ENCODE measurements at regions not wholly inside any gene's neighbourhood (a gene's known extent, or its start where the extent isn't known, plus 50 kb on each side); places are given as distances from the start of the nearest gene placed in this dataset.
"Not testable (repeated sequence)": the region's sequence is repeated elsewhere in the genome, so short reads cannot be mapped to it uniquely, and the experiment has no call there.

DNA sequence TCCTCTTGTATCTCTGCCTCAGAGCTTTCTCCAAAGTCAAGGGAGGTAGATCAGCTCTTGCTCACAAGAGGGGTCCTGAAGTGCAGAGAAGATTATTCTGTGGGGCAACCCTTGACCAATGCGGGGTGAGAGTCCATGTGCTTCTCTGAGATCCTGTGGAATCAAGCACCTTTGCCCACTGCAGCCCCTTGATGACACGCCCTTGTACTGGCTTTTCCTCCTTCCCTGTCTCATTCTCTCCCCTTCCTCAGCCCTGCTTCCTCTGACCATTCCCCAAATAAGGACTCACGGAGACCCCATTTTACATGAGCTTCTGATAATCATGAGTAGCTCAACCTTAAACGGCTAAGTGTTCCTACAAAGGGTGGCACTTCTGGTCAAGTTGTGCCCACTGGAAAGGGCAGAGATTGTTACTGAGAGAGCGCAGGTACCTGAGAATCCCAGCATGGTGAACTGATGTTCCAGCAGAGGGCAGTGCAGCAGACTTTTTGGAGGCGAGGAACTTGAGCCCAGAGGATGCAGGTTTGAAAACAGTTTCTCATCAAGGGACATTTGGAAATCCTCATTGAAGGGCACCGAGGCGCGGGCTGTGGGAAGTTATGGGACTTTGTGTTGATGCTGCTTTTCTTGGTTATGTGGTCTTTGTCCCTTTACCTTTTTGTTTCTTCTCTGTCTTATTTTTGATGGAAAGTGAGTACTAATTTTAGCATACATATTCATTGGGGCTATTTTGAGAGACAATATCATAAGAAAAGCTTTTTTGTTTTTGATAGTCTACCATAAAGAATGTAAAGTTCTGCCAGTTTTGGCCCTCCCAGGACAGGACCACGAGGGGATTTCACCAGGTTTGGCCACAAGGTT is 201.3 kb downstream of the RBM46 start:
- peak; percentile 52 for DNase-seq (ENCODE audit: low read depth, low spot score)
- Histone ChIP-seq H3K4me1 (ENCODE audit: control insufficient read depth, insufficient read depth, low read length) (no peaks in the 10 kb centered on the region), H3K9me3 (ENCODE audit: control insufficient read depth, insufficient read depth, low read length) (no peaks in the 10 kb centered on the region), H3K36me3 (ENCODE audit: control insufficient read depth, insufficient read depth, low read length) (no peaks in the 10 kb centered on the region), H3K4me3 (ENCODE audit: low read length) (no peak overlapping the region), H3K27ac (ENCODE audit: low read length) (no peak overlapping the region), H3K27me3 (ENCODE audit: control insufficient read depth, insufficient read depth, low read length) (no peaks in the 10 kb centered on the region)
- WGBS (ENCODE audit: insufficient coverage, insufficient read length), result no CpG with 5 or more reads among the region's 10 CpGs

DNA sequence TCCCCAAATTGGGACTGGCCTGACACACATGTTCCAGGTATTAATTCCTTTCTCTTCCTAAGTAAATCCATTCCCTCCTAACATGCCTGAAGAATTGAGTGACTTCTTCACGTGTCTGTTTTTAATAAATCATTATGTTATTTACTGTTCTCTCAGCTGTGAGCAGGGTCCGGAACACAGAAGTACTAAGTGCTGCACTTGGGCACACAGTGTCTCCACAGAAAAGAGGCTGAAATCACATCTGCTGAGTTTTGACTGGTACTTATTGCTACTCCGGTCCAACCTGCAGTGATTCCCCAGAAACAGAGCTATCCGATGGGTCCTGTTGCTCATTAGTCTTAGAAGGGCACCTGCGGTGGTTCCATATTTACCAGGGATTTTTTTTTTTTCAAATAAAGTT is 202.6 kb downstream of the RBM46 start:
- Histone ChIP-seq H3K27ac (ENCODE audit: low read length) (no peak overlapping the region), H3K36me3 (ENCODE audit: control insufficient read depth, insufficient read depth, low read length) (no peaks in the 10 kb centered on the region), H3K4me1 (ENCODE audit: control insufficient read depth, insufficient read depth, low read length) (no peaks in the 10 kb centered on the region), H3K27me3 (ENCODE audit: control insufficient read depth, insufficient read depth, low read length) (no peaks in the 10 kb centered on the region), H3K9me3 (ENCODE audit: control insufficient read depth, insufficient read depth, low read length) (no peaks in the 10 kb centered on the region), H3K4me3 (ENCODE audit: low read length) (no peak overlapping the region)
- no peak for DNase-seq (ENCODE audit: low read depth, low spot score)
- WGBS (ENCODE audit: insufficient coverage, insufficient read length), result no CpG with 5 or more reads among the region's 5 CpGs

DNA sequence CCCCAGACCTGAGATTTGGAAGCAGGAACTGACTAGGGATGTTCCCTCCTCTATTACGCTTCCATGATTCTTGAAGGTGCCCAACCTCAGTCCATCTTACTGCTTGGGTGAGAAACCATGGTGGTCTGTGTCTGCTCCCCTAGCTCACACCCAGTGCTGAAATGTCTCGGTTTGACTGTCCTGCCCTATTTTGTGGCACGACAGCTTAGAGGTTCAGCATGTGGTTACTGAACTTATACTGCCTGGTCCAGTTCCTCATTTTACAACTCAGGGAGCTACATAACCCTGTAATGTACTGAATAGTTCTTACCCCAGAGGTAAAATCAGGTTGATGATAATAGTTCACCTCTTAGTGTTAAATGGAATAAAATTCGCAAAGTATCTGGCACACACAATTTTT is 203.1 kb downstream of the RBM46 start:
- no peaks in the 10 kb centered on the region for H3K27me3 ChIP-seq (ENCODE audit: control insufficient read depth, insufficient read depth, low read length)
- WGBS (ENCODE audit: insufficient coverage, insufficient read length), result no CpG with 5 or more reads among the region's 4 CpGs
- no peak overlapping the region for H3K4me3 ChIP-seq (ENCODE audit: low read length)
- H3K36me3 ChIP-seq (ENCODE audit: control insufficient read depth, insufficient read depth, low read length), result no peaks in the 10 kb centered on the region
- no peak overlapping the region for H3K27ac ChIP-seq (ENCODE audit: low read length)
- DNase-seq (ENCODE audit: low read depth, low spot score), result no peak
- no peaks in the 10 kb centered on the region for H3K4me1 ChIP-seq (ENCODE audit: control insufficient read depth, insufficient read depth, low read length)
- H3K9me3 ChIP-seq (ENCODE audit: control insufficient read depth, insufficient read depth, low read length), result no peaks in the 10 kb centered on the region

DNA sequence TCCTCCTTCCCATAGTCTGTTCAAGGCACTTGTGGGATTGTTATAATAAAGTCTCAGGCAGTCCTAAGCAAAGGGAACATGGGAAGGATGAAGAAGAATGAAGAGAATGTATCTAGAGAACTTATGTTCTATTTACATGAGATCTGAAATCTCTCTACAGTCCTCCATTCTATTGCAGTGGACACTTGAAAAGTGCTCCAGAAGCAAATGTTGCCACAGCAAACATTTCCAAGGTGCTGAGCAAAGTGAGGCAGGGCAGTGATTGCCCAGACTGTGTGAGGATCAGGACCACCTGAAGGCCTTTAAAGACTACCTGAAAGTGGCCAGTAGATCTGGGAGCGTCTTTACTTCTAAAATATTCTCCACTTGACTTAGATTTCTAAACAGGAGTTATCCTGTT is 203.5 kb downstream of the RBM46 start:
- no peak for DNase-seq (ENCODE audit: low read depth, low spot score)
- no peaks in the 10 kb centered on the region for H3K9me3 ChIP-seq (ENCODE audit: control insufficient read depth, insufficient read depth, low read length)
- H3K27ac ChIP-seq (ENCODE audit: low read length), result no peak overlapping the region
- no peaks in the 10 kb centered on the region for H3K27me3 ChIP-seq (ENCODE audit: control insufficient read depth, insufficient read depth, low read length)
- H3K36me3 ChIP-seq (ENCODE audit: control insufficient read depth, insufficient read depth, low read length), result no peaks in the 10 kb centered on the region
- no peaks in the 10 kb centered on the region for H3K4me1 ChIP-seq (ENCODE audit: control insufficient read depth, insufficient read depth, low read length)
- no CpG with 5 or more reads among the region's 1 CpG for WGBS (ENCODE audit: insufficient coverage, insufficient read length)
- no peak overlapping the region for H3K4me3 ChIP-seq (ENCODE audit: low read length)

DNA sequence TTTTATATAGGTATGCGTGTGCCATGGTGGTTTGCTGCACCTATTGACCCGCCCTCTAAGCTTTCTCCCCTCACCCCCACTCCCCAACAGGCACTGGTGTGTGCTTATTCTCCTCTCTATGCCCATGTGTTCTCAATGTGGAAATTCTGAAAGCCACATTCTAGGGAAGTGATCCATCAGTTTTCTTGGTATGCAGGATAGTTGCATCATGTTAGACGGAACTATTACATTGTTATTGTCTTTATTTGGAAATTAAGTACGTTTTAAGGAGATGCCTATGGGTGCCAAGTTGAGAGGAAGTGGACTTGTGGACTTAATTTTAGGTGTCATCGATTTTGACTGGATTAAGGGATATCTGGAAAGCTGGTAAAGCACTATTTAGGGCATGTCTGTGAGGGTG is 204.6 kb downstream of the RBM46 start:
- no peaks in the 10 kb centered on the region for H3K9me3 ChIP-seq (ENCODE audit: control insufficient read depth, insufficient read depth, low read length)
- WGBS (ENCODE audit: insufficient coverage, insufficient read length), result 100% methylated on average over 1 of the region's 5 CpGs
- no peak for DNase-seq (ENCODE audit: low read depth, low spot score)

DNA sequence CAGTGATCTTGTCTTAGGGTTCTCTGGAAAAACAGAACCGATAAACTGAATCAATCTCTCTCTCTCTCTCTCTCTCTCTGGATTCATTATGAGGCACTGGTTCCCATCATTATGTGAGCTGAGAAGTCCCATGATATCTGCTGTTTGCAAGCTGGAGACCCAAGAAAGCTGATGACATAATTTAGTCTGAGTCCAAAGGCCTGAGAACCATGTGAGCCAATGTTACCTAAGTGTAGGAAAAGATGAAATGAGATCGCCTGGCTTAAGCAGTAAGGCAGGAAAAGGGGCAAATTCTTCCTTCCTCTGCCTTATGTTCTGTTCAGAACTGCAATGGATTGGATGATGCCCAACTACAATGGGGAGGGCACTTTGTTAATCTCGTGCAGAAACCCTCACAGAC is 207.4 kb downstream of the RBM46 start:
- H3K4me1 ChIP-seq (ENCODE audit: control insufficient read depth, insufficient read depth, low read length), result no peaks in the 10 kb centered on the region
- H3K36me3 ChIP-seq (ENCODE audit: control insufficient read depth, insufficient read depth, low read length), result no peaks in the 10 kb centered on the region
- H3K9me3 ChIP-seq (ENCODE audit: control insufficient read depth, insufficient read depth, low read length), result no peaks in the 10 kb centered on the region
- DNase-seq (ENCODE audit: low read depth, low spot score), result no peak
- no peak overlapping the region for H3K4me3 ChIP-seq (ENCODE audit: low read length)
- no CpG with 5 or more reads among the region's 3 CpGs for WGBS (ENCODE audit: insufficient coverage, insufficient read length)
- no peak overlapping the region for H3K27ac ChIP-seq (ENCODE audit: low read length)
- no peaks in the 10 kb centered on the region for H3K27me3 ChIP-seq (ENCODE audit: control insufficient read depth, insufficient read depth, low read length)

More for the DNA sequence above, 204.6 kb downstream of the RBM46 start:
- no peak overlapping the region for H3K27ac ChIP-seq (ENCODE audit: low read length)
- H3K27me3 ChIP-seq (ENCODE audit: control insufficient read depth, insufficient read depth, low read length), result no peaks in the 10 kb centered on the region
- no peaks in the 10 kb centered on the region for H3K4me1 ChIP-seq (ENCODE audit: control insufficient read depth, insufficient read depth, low read length)
- no peaks in the 10 kb centered on the region for H3K36me3 ChIP-seq (ENCODE audit: control insufficient read depth, insufficient read depth, low read length)
- no peak overlapping the region for H3K4me3 ChIP-seq (ENCODE audit: low read length)

DNA sequence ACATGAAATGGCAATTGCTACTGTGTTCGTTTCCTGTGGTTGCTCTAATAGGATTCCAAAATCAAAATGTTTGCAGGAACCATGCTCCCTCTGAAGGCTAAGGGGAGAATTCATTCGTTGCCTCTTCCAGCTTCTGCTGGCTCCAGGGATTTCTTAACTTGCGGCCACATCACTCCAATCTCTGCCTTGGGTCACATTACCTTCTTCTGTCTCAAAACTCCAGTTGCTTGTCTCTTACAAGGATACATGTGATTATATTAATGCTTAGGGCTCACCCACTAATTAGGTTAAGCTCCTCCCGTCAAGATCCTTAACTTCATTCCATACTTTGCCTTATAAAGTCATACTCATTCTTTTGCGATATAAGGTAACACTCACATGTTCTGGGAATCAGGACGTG is 208.4 kb downstream of the RBM46 start:
- no peak overlapping the region for H3K27ac ChIP-seq (ENCODE audit: low read length)
- no peak overlapping the region for H3K4me3 ChIP-seq (ENCODE audit: low read length)
- no peaks in the 10 kb centered on the region for H3K9me3 ChIP-seq (ENCODE audit: control insufficient read depth, insufficient read depth, low read length)
- no CpG with 5 or more reads among the region's 6 CpGs for WGBS (ENCODE audit: insufficient coverage, insufficient read length)
- H3K36me3 ChIP-seq (ENCODE audit: control insufficient read depth, insufficient read depth, low read length), result no peaks in the 10 kb centered on the region
- no peaks in the 10 kb centered on the region for H3K4me1 ChIP-seq (ENCODE audit: control insufficient read depth, insufficient read depth, low read length)
- no peak for DNase-seq (ENCODE audit: low read depth, low spot score)
- no peaks in the 10 kb centered on the region for H3K27me3 ChIP-seq (ENCODE audit: control insufficient read depth, insufficient read depth, low read length)

DNA sequence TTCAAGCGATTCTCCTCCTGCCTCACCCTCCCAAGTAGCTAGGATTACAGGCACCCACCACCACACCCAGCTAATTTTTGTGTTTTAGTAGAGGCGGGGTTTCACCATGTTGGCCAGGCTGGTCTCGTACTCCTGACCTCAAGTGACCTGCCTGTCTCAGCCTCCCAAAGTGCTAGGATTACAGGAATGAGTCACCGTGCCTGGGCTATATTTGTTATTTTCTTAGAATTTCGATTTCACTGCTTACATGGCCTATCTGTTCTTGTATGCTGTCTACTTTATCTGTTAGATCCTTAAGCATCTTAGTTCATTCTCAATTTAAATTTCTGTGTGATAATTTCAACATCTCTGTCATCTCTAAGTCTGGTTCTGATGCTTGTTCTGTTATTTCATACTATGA is 210.6 kb upstream of the NPY2R start:
- H3K4me3 ChIP-seq (ENCODE audit: low read length); DNase-seq (ENCODE audit: low read depth, low spot score); H3K27me3 ChIP-seq (ENCODE audit: control insufficient read depth, insufficient read depth, low read length); H3K36me3 ChIP-seq (ENCODE audit: control insufficient read depth, insufficient read depth, low read length); H3K9me3 ChIP-seq (ENCODE audit: control insufficient read depth, insufficient read depth, low read length); H3K4me1 ChIP-seq (ENCODE audit: control insufficient read depth, insufficient read depth, low read length); H3K27ac ChIP-seq (ENCODE audit: low read length): not testable (repeated sequence)
- WGBS (ENCODE audit: insufficient coverage, insufficient read length), result no CpG with 5 or more reads among the region's 5 CpGs

DNA sequence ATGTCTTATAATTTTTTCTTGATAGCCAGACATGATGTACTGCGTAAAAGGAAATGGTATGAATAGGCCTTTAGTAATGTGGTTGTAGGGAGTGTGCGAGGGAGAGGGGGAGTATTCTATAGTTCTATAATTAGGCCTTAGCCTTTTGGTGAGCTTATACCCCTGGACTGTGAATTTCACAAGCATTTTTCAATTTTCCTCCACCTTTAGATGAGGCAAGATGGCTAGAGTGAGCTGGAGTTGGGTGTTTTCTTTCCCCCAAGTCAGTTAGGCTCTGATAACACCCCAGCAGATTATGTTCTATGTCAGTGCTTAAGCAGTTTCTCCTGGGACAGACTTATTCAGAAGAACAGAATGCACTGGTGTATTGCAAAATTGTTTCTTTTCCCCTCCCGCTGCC is 210.2 kb upstream of the NPY2R start:
- Histone ChIP-seq H3K36me3 (ENCODE audit: control insufficient read depth, insufficient read depth, low read length) (no peaks in the 10 kb centered on the region), H3K27ac (ENCODE audit: low read length) (no peak overlapping the region), H3K4me1 (ENCODE audit: control insufficient read depth, insufficient read depth, low read length) (no peaks in the 10 kb centered on the region), H3K9me3 (ENCODE audit: control insufficient read depth, insufficient read depth, low read length) (no peaks in the 10 kb centered on the region), H3K27me3 (ENCODE audit: control insufficient read depth, insufficient read depth, low read length) (no peaks in the 10 kb centered on the region), H3K4me3 (ENCODE audit: low read length) (no peak overlapping the region)
- DNase-seq (ENCODE audit: low read depth, low spot score), result no peak
- WGBS (ENCODE audit: insufficient coverage, insufficient read length), result 100% methylated on average over 2 of the region's 3 CpGs

DNA sequence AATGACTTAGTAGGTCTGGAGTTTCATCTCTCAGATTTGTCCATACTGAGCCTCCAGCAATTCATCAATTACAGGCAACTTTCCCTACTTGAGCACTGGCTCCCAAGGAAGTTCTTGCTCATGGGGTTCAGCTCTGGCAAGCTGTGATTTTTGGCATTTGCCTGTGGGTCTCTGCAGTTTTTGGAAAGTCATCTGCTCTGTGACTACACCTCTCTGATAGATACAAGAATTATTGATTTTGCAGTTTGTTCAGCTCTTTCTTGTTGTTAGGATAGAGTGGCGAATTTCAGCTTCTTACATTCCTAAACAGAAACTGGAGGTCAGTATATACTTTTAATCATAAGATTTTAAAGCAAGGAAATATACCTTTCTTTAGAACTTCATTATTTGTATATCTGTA is 209.7 kb upstream of the NPY2R start:
- Histone ChIP-seq H3K9me3 (ENCODE audit: control insufficient read depth, insufficient read depth, low read length) (no peaks in the 10 kb centered on the region), H3K4me3 (ENCODE audit: low read length) (no peak overlapping the region), H3K27ac (ENCODE audit: low read length) (no peak overlapping the region), H3K27me3 (ENCODE audit: control insufficient read depth, insufficient read depth, low read length) (no peaks in the 10 kb centered on the region), H3K36me3 (ENCODE audit: control insufficient read depth, insufficient read depth, low read length) (no peaks in the 10 kb centered on the region), H3K4me1 (ENCODE audit: control insufficient read depth, insufficient read depth, low read length) (no peaks in the 10 kb centered on the region)
- WGBS (ENCODE audit: insufficient coverage, insufficient read length), result no CpG with 5 or more reads among the region's 1 CpG
- no peak for DNase-seq (ENCODE audit: low read depth, low spot score)

DNA sequence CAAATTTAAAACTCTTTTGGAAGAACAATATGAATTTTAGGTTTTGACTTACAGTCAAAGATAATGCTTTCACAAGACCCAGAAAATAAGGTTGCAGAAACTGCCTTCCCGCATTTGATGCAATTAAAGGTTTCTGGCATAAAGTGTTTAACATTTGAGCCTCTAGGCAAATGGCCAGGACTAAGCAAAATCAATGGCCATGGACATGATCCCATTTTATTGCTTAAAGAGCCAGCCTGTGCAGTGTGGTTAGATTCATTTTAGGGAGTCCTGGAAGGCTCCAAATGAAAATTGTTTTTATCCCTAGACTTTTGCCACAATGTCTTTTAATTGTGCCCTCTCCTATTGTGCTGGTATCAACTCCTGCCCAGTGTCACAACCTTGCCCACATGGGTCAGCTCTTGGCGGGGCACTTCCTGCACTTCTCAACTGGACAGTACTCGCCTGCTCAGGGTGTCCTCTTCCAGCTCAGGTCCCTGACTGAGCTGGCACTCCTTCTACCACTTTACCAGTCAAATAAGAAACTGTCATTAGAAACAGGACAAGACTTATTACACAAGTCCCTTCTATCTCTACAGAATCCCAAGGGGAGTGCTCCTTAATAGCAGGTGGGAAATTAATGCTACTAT is 208.4 kb upstream of the NPY2R start:
- Histone ChIP-seq H3K9me3 (ENCODE audit: control insufficient read depth, insufficient read depth, low read length) (no peaks in the 10 kb centered on the region), H3K27me3 (ENCODE audit: control insufficient read depth, insufficient read depth, low read length) (no peaks in the 10 kb centered on the region), H3K36me3 (ENCODE audit: control insufficient read depth, insufficient read depth, low read length) (no peaks in the 10 kb centered on the region), H3K4me3 (ENCODE audit: low read length) (no peak overlapping the region), H3K27ac (ENCODE audit: low read length) (no peak overlapping the region), H3K4me1 (ENCODE audit: control insufficient read depth, insufficient read depth, low read length) (no peaks in the 10 kb centered on the region)
- DNase-seq (ENCODE audit: low read depth, low spot score), result no peak
- whole genome bisulfite sequencing (ENCODE audit: insufficient coverage, insufficient read length), result no CpG with 5 or more reads among the region's 3 CpGs

Measured in iPS DF 6.9 (cell line).